H1 (cell line): ENCODE measurements at regions not wholly inside any gene's neighbourhood (a gene's known extent, or its start where the extent isn't known, plus 50 kb on each side); places are given as distances from the start of the nearest gene placed in this dataset.

Experiments
- CTCF ChIA-PET: fragments of 300-600 bp; sonication (Branson Sonifier 250); formaldehyde crosslinking; loops from one replicate; lab custom pipeline; 2021; ENCODE audit not compliant: partially characterized antibody; lab: Charles Lee
- POLR2A ChIA-PET: fragments of 300-600 bp; sonication (Branson Sonifier 250); formaldehyde crosslinking; loops from one replicate; lab custom pipeline; 2021; ENCODE audit warnings: inconsistent platforms; ENCODE audit not compliant: partially characterized antibody; lab: Charles Lee
- DNase-seq, 2 experiments: peaks; one replicate each; pipeline versions ENCODE4 v3.0.0 to v3.0.0-alpha.2; 2010 to 2022; ENCODE audit warnings: low spot score in 2 of 2, low read depth in 1 of 2, mixed read lengths in 1 of 2
- FAIRE-seq: peaks from 2 replicates; lab custom pipeline; 2011; peaks lifted over from hg19 to GRCh38; lab: Jason Lieb, UNC
- H2AFZ ChIP-seq: 2 replicates; pipeline ENCODE4 v1.8.1; 2012; ENCODE audit warnings: low read length, inconsistent platforms
- H2AK5ac ChIP-seq: 2 replicates; pipeline ENCODE4 v1.6.1; 2013; ENCODE audit warnings: low read depth, low read length
- H2BK120ac ChIP-seq: replicated peaks from 2 replicates; pipeline ENCODE3; 2013; ENCODE audit warnings: low read depth, low read length, inconsistent platforms
- H2BK12ac ChIP-seq: 2 replicates; pipeline ENCODE4 v1.6.1; 2013; ENCODE audit warnings: low read depth, low read length
- H2BK15ac ChIP-seq: 2 replicates; pipeline ENCODE4 v1.6.1; 2013; ENCODE audit warnings: low read length
- H2BK20ac ChIP-seq: 2 replicates; pipeline ENCODE4 v1.6.1; 2013; ENCODE audit warnings: low read length
- H2BK5ac ChIP-seq: 2 replicates; pipeline ENCODE4 v1.6.1; 2013; ENCODE audit warnings: low read depth, low read length
- H3K14ac ChIP-seq: 2 replicates; pipeline ENCODE4 v1.6.1; 2013; ENCODE audit warnings: inconsistent platforms; ENCODE audit not compliant: insufficient read length
- H3K18ac ChIP-seq: 2 replicates; pipeline ENCODE4 v1.6.1; 2013; ENCODE audit warnings: low read length; ENCODE audit errors: extremely low read depth
- H3K23ac ChIP-seq: 2 replicates; pipeline ENCODE4 v1.6.1; 2013; ENCODE audit warnings: inconsistent platforms; ENCODE audit not compliant: insufficient read length
- H3K23me2 ChIP-seq: 2 replicates; pipeline ENCODE4 v1.6.1; 2013; ENCODE audit warnings: low read depth, low read length
- H3K27ac ChIP-seq: 2 replicates; pipeline ENCODE4 v1.6.1; 2011; ENCODE audit warnings: low read depth, low read length, inconsistent platforms
- H3K27me3 ChIP-seq, 4 experiments: replicated peaks in 1 of 4; 1 replicate in 1 of 4; 2 replicates in 3 of 4; pipeline versions ENCODE4 v1.6.1 to v1.8.1; 2011 to 2013; ENCODE audit warnings: low read length in 3 of 4, mild to moderate bottlenecking in 3 of 4, inconsistent platforms in 2 of 4, mixed read lengths in 2 of 4, moderate library complexity in 1 of 4; ENCODE audit not compliant: control insufficient read depth in 3 of 4, insufficient read depth in 3 of 4; ENCODE audit errors: extremely low read depth in 1 of 4
- H3K36me3 ChIP-seq, 4 experiments: 2 replicates each; pipeline versions ENCODE4 v1.6.1 to v1.8.1; 2011 to 2013; ENCODE audit warnings: mild to moderate bottlenecking in 4 of 4, low read length in 3 of 4, moderate library complexity in 2 of 4, control low read depth in 1 of 4, inconsistent platforms in 1 of 4; ENCODE audit not compliant: insufficient read depth in 4 of 4, control insufficient read depth in 2 of 4
- H3K4ac ChIP-seq: replicated peaks from 2 replicates; pipeline ENCODE3; 2013; ENCODE audit warnings: low read length, low read depth, mixed read lengths, inconsistent platforms; ENCODE audit not compliant: insufficient read length
- H3K4me1 ChIP-seq, 4 experiments: replicated peaks in 1 of 4; 1 replicate in 1 of 4; 2 replicates in 3 of 4; pipeline versions ENCODE4 v1.6.1 to v1.8.1; 2011 to 2013; ENCODE audit warnings: low read length in 3 of 4, inconsistent platforms in 2 of 4, mixed read lengths in 1 of 4; ENCODE audit not compliant: insufficient read depth in 4 of 4, control insufficient read depth in 3 of 4
- H3K4me2 ChIP-seq, 2 experiments: 2 replicates each; pipeline versions ENCODE4 v1.6.1 to v1.8.1; 2011 to 2013; ENCODE audit warnings: low read depth in 2 of 2, low read length in 2 of 2, control low read depth in 1 of 2, inconsistent platforms in 1 of 2, mild to moderate bottlenecking in 1 of 2; ENCODE audit not compliant: insufficient read depth in 1 of 2
- H3K4me3 ChIP-seq, 4 experiments: fragments of 200-600, 300-600 bp in 1 of 4; sonication (generic), shearing (Covaris generic), sonication (Bioruptor Twin) in 1 of 4; 2 replicates each; pipeline versions ENCODE4 v1.5.1 to v1.8.1; 2011 to 2016; ENCODE audit warnings: low read length in 4 of 4, low read depth in 3 of 4, control low read depth in 2 of 4, inconsistent platforms in 2 of 4, mild to moderate bottlenecking in 2 of 4, mixed read lengths in 1 of 4, moderate library complexity in 1 of 4; ENCODE audit not compliant: insufficient read depth in 2 of 4; ENCODE audit errors: extremely low read depth in 1 of 4
- H3K56ac ChIP-seq: replicated peaks from 2 replicates; pipeline ENCODE3; 2013; ENCODE audit warnings: low read depth, mild to moderate bottlenecking, mixed read lengths, low read length, inconsistent platforms; ENCODE audit not compliant: insufficient read length
- H3K79me1 ChIP-seq: 2 replicates; pipeline ENCODE4 v1.6.1; 2013; ENCODE audit warnings: low read depth, low read length, control low read depth
- H3K79me2 ChIP-seq, 2 experiments: 2 replicates each; pipeline versions ENCODE4 v1.6.1 to v1.8.1; 2012 to 2013; ENCODE audit warnings: low read length in 2 of 2, mild to moderate bottlenecking in 2 of 2, inconsistent platforms in 1 of 2; ENCODE audit not compliant: insufficient read depth in 2 of 2, control insufficient read depth in 1 of 2
- H3K9ac ChIP-seq, 4 experiments: replicated peaks in 1 of 4; 1 replicate in 1 of 4; 2 replicates in 3 of 4; pipeline versions ENCODE4 v1.6.1 to v1.8.1; 2011 to 2013; ENCODE audit warnings: low read depth in 3 of 4, low read length in 3 of 4, control low read depth in 2 of 4, mild to moderate bottlenecking in 2 of 4, moderate library complexity in 2 of 4, inconsistent platforms in 1 of 4; ENCODE audit errors: extremely low read depth in 1 of 4
- H3K9me3 ChIP-seq, 2 experiments: 2 replicates each; pipeline versions ENCODE4 v1.6.1 to v1.8.1; 2012 to 2013; ENCODE audit warnings: mild to moderate bottlenecking in 2 of 2, moderate library complexity in 2 of 2, control low read depth in 1 of 2, inconsistent platforms in 1 of 2, low read depth in 1 of 2, low read length in 1 of 2, mixed read lengths in 1 of 2; ENCODE audit not compliant: insufficient read depth in 2 of 2
- H4K20me1 ChIP-seq, 2 experiments: replicated peaks in 1 of 2; 2 replicates each; pipeline versions ENCODE3 to v1.8.1; 2011 to 2013; ENCODE audit warnings: inconsistent platforms in 2 of 2, low read length in 2 of 2, mild to moderate bottlenecking in 1 of 2; ENCODE audit not compliant: insufficient read depth in 2 of 2, control insufficient read depth in 1 of 2
- H4K5ac ChIP-seq: 2 replicates; pipeline ENCODE4 v1.6.1; 2013; ENCODE audit warnings: low read length, low read depth, mixed read lengths, inconsistent platforms; ENCODE audit not compliant: insufficient read length
- H4K8ac ChIP-seq: 2 replicates; pipeline ENCODE4 v1.8.0; 2013; ENCODE audit warnings: mild to moderate bottlenecking, moderate library complexity, low read length, inconsistent platforms; ENCODE audit not compliant: insufficient read depth; ENCODE audit errors: extremely low read depth
- H4K91ac ChIP-seq: replicated peaks from 2 replicates; pipeline ENCODE3; 2013; ENCODE audit warnings: low read length, mixed read lengths, inconsistent platforms; ENCODE audit not compliant: insufficient read length
- CREB1 ChIP-seq: IDR thresholded peaks from 2 replicates; pipeline ENCODE4 v1.6.1; 2012; ENCODE audit warnings: inconsistent platforms
- CTBP2 ChIP-seq: IDR thresholded peaks from 2 replicates; pipeline ENCODE4 v1.7.0; 2011; ENCODE audit warnings: borderline replicate concordance, mild to moderate bottlenecking, moderate library complexity, mixed read lengths, low read length; ENCODE audit not compliant: insufficient read depth, insufficient read length
- EZH2 ChIP-seq: fragments of 200-600 bp; sonication (generic); IDR thresholded peaks from 2 replicates; pipeline ENCODE4 v1.7.1; 2012; ENCODE audit warnings: low read depth, mild to moderate bottlenecking, moderate library complexity, low read length, inconsistent platforms; ENCODE audit not compliant: severe bottlenecking
- JUND ChIP-seq: IDR thresholded peaks from 2 replicates; pipeline ENCODE4 v1.6.1; 2011; ENCODE audit warnings: mild to moderate bottlenecking, improper control_type of control experiment, low read length
- KDM4A ChIP-seq: IDR thresholded peaks from one replicate; pipeline ENCODE4 v1.7.1; 2012; ENCODE audit warnings: low read depth, mild to moderate bottlenecking, moderate library complexity, low read length, inconsistent platforms; ENCODE audit not compliant: severe bottlenecking
- NRF1 ChIP-seq: IDR thresholded peaks from 2 replicates; pipeline ENCODE4 v1.6.1; 2011; ENCODE audit warnings: mild to moderate bottlenecking, low read depth, low read length, improper control_type of control experiment
- SIN3A ChIP-seq, 2 experiments: IDR thresholded peaks in 1 of 2; conservative IDR thresholded peaks in 1 of 2; 2 replicates each; pipeline ENCODE4 v1.6.1; 2011 to 2012; ENCODE audit warnings: low read length in 2 of 2, improper control_type of control experiment in 1 of 2, low read depth in 1 of 2, mild to moderate bottlenecking in 1 of 2
- SIRT6 ChIP-seq: IDR thresholded peaks from one replicate; pipeline ENCODE4 v1.7.1; 2012; ENCODE audit warnings: low read length, inconsistent platforms
- TAF1 ChIP-seq: IDR thresholded peaks from 2 replicates; pipeline ENCODE4 v1.6.1; 2011; ENCODE audit warnings: mild to moderate bottlenecking, low read depth, low read length
- WGBS, 2 experiments: shearing (Covaris generic) in 1 of 2; methylation state at CpG; one replicate each; pipeline versions ENCODE4 v1.1.6 to v1.1.7; 2013 to 2015; ENCODE audit warnings: low lambda C conversion rate in 2 of 2, mixed read lengths in 2 of 2, inconsistent platforms in 1 of 2, low coverage in 1 of 2, missing lambda C conversion rate in 1 of 2; ENCODE audit not compliant: insufficient replicate concordance in 2 of 2, insufficient coverage in 1 of 2, insufficient read length in 1 of 2; ENCODE audit errors: extremely low coverage in 1 of 2, missing lambda C conversion rate in 1 of 2; 5-methylcytosine and 5-hydroxymethylcytosine counted together
- TF ChIP-seq, protein P1 (sequence below), 3 experiments: IDR thresholded peaks; 1 replicate in 2 of 3; 2 replicates in 1 of 3; pipeline versions ENCODE4 v1.5.1 to v1.6.1; 2011; ENCODE audit warnings: low read length in 3 of 3, mild to moderate bottlenecking in 3 of 3, inconsistent platforms in 2 of 3, low read depth in 1 of 3, moderate library complexity in 1 of 3; ENCODE audit not compliant: insufficient read depth in 1 of 3; ENCODE audit errors: control extremely low read depth in 1 of 3
- TF ChIP-seq, protein P2 (sequence below): IDR thresholded peaks from 2 replicates; pipeline ENCODE4 v1.6.1; 2011; ENCODE audit warnings: low read depth, mild to moderate bottlenecking, low read length; ENCODE audit not compliant: insufficient read depth

DNA sequence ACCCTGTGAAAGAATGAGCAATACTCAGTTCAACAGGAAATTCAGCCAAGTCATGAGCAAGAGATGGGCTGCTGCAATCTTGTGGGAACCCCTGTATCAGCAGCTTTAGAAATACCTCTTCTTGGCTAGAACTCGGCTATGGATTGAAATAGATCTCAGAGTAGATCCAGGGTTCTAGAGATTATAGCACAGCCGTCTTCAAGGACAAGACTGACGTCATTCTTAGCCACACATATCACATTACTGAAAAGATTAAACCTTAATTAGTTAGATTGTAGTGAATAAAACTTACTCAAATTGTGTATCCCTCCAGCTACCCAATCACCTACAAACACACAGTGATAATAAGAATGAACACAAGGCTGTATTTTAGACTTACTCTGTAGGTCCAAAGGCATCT, 776.4 kb downstream of the EPHA4 start:
- DNase-seq, result no peak
- no peaks in the 10 kb centered on the region for H4K20me1 ChIP-seq
- H3K79me1 ChIP-seq, result no peaks in the 10 kb centered on the region
- no peak overlapping the region for H3K4me3 ChIP-seq
- no peak for FAIRE-seq
- H3K4me2 ChIP-seq, result no peak overlapping the region
- H3K79me2 ChIP-seq, result no peaks in the 10 kb centered on the region
- H3K14ac ChIP-seq, result no peak overlapping the region
- no peak overlapping the region for H2BK5ac ChIP-seq
- no peak overlapping the region for H2BK12ac ChIP-seq
- no peak overlapping the region for H2AK5ac ChIP-seq
- POLR2A ChIA-PET, result no interaction called here
- no peak overlapping the region for H3K18ac ChIP-seq
- no peak overlapping the region for H2BK120ac ChIP-seq
- no peak overlapping the region for H3K4ac ChIP-seq
- H3K4me1 ChIP-seq, result no peaks in the 10 kb centered on the region
- no peak overlapping the region for H2BK15ac ChIP-seq
- H3K23ac ChIP-seq, result no peak overlapping the region
- no peak overlapping the region for H3K27ac ChIP-seq
- no peak overlapping the region for H4K8ac ChIP-seq
- H2BK20ac ChIP-seq, result no peak overlapping the region
- no peak overlapping the region for H4K91ac ChIP-seq
- no peak overlapping the region for H4K5ac ChIP-seq
- no peaks in the 10 kb centered on the region for H3K23me2 ChIP-seq
- no peak overlapping the region for H3K56ac ChIP-seq
- no peaks in the 10 kb centered on the region for H3K27me3 ChIP-seq
- no peaks in the 10 kb centered on the region for H3K36me3 ChIP-seq
- no peak overlapping the region for H2AFZ ChIP-seq
- WGBS, 2 experiments, result 98% methylated on average over 3 of the region's 3 CpGs; no CpG with 5 or more reads in 1 of the 2 experiments
- CTCF ChIA-PET, result no interaction called here
- H3K9ac ChIP-seq, result no peak overlapping the region
- no peaks in the 10 kb centered on the region for H3K9me3 ChIP-seq
- TF ChIP-seq NRF1, result no peak
- TF ChIP-seq CTBP2, result no peak
- no peak for TF ChIP-seq TAF1
- no peak for TF ChIP-seq SIN3A (conservative IDR thresholded peaks at IDR 0.05 in 1 of 2, IDR thresholded peaks at IDR 0.05 in 1 of 2; ENCODE audit: low read depth in 1 of 2, low read length in 2 of 2)
- no peak for TF ChIP-seq EZH2
- TF ChIP-seq SIRT6, result no peak
- TF ChIP-seq KDM4A, result no peak
- TF ChIP-seq, protein P1, sequence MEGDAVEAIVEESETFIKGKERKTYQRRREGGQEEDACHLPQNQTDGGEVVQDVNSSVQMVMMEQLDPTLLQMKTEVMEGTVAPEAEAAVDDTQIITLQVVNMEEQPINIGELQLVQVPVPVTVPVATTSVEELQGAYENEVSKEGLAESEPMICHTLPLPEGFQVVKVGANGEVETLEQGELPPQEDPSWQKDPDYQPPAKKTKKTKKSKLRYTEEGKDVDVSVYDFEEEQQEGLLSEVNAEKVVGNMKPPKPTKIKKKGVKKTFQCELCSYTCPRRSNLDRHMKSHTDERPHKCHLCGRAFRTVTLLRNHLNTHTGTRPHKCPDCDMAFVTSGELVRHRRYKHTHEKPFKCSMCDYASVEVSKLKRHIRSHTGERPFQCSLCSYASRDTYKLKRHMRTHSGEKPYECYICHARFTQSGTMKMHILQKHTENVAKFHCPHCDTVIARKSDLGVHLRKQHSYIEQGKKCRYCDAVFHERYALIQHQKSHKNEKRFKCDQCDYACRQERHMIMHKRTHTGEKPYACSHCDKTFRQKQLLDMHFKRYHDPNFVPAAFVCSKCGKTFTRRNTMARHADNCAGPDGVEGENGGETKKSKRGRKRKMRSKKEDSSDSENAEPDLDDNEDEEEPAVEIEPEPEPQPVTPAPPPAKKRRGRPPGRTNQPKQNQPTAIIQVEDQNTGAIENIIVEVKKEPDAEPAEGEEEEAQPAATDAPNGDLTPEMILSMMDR (IDR thresholded peaks at IDR 0.05; ENCODE audit: control extremely low read depth in 1 of 3, insufficient read depth in 1 of 3, low read depth in 1 of 3, low read length in 3 of 3), result no peak
- TF ChIP-seq JUND, result no peak
- TF ChIP-seq, protein P2, sequence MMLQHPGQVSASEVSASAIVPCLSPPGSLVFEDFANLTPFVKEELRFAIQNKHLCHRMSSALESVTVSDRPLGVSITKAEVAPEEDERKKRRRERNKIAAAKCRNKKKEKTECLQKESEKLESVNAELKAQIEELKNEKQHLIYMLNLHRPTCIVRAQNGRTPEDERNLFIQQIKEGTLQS, result no peak
- no peak for TF ChIP-seq CREB1
